Stimulated activated CD8-positive, alpha-beta memory T cell treated with anti-CD3 and anti-CD28 coated beads, Interleukin-15, amount 100 ng/mL, for 1 hour (primary cell): ENCODE measurements at regions not wholly inside any gene's neighbourhood (a gene's known extent, or its start where the extent isn't known, plus 50 kb on each side); places are given as distances from the start of the nearest gene placed in this dataset.

Source experiments
- DNase-seq: peaks from one replicate; pipeline ENCODE4 v3.0.0-alpha.2; 2020; ENCODE audit warnings: low read depth

- DNase-seq, result no peak
These were observed 148.9 kb upstream of the RBFOX1 start for GRCh38 chr16:7183768-7184167.

GRCh38 chr16:7182510-7183109, 150.0 kb upstream of the RBFOX1 start:
- DNase-seq, result no peak

GRCh38 chr16:7177875-7178274, 154.8 kb upstream of the RBFOX1 start:
- no peak for DNase-seq

GRCh38 chr16:7171151-7171550, 161.5 kb upstream of the RBFOX1 start:
- DNase-seq, result no peak

- DNase-seq, result no peak
These were observed 165.0 kb upstream of the RBFOX1 start for GRCh38 chr16:7167626-7168025.

GRCh38 chr16:7161891-7162290, 170.8 kb upstream of the RBFOX1 start:
- DNase-seq, result no peak

- no peak for DNase-seq
These were observed 172.6 kb upstream of the RBFOX1 start for GRCh38 chr16:7160093-7160492.

GRCh38 chr16:7158481-7158880, 174.2 kb upstream of the RBFOX1 start:
- DNase-seq, result no peak

GRCh38 chr16:7150230-7150629, 182.4 kb upstream of the RBFOX1 start:
- no peak for DNase-seq

- DNase-seq, result no peak
These were observed 184.0 kb upstream of the RBFOX1 start for GRCh38 chr16:7148606-7149005.

GRCh38 chr16:7140899-7141298, 191.7 kb upstream of the RBFOX1 start:
- DNase-seq, result no peak

GRCh38 chr16:7137560-7138330, 194.9 kb upstream of the RBFOX1 start:
- DNase-seq, result no peak

- DNase-seq, result no peak
These were observed 200.2 kb upstream of the RBFOX1 start for GRCh38 chr16:7132465-7132864.

- no peak for DNase-seq
These were observed 207.9 kb upstream of the RBFOX1 start for GRCh38 chr16:7124701-7125100.

- no peak for DNase-seq
These were observed 208.4 kb upstream of the RBFOX1 start for GRCh38 chr16:7124242-7124641.

GRCh38 chr16:7116734-7117133, 215.9 kb upstream of the RBFOX1 start:
- DNase-seq, result no peak

- DNase-seq, result no peak
These were observed 216.7 kb upstream of the RBFOX1 start for GRCh38 chr16:7115898-7116297.

- no peak for DNase-seq
These were observed 218.7 kb upstream of the RBFOX1 start for GRCh38 chr16:7113949-7114348.

- DNase-seq, result no peak
These were observed 219.2 kb upstream of the RBFOX1 start for GRCh38 chr16:7113395-7113794.

- no peak for DNase-seq
These were observed 221.4 kb upstream of the RBFOX1 start for GRCh38 chr16:7111265-7111664.

- no peak for DNase-seq
These were observed 225.2 kb upstream of the RBFOX1 start for GRCh38 chr16:7107436-7107835.

- no peak for DNase-seq
These were observed 229.6 kb upstream of the RBFOX1 start for GRCh38 chr16:7103056-7103455.

GRCh38 chr16:7101054-7101453, 231.6 kb upstream of the RBFOX1 start:
- no peak for DNase-seq

GRCh38 chr16:7097518-7097917, 235.1 kb upstream of the RBFOX1 start:
- DNase-seq, result no peak
